NCI-H345 (cell line): ENCODE measurements at regions not wholly inside any gene's neighbourhood (a gene's known extent, or its start where the extent isn't known, plus 50 kb on each side); places are given as distances from the start of the nearest gene placed in this dataset.

Experiments used
- DNase-seq: peaks from one replicate; lab custom pipeline; 2025; lab: John Stamatoyannopoulos, UW

- DNase-seq: no peak
These were observed 240.1 kb downstream of the ALG10B start for GRCh38 chr12:38556647-38557046.

GRCh38 chr12:38585086-38585485, 268.5 kb downstream of the ALG10B start:
- no peak for DNase-seq

GRCh38 chr12:38586789-38587188, 270.2 kb downstream of the ALG10B start:
- DNase-seq: no peak

GRCh38 chr12:38587594-38587993, 271.0 kb downstream of the ALG10B start:
- no peak for DNase-seq

- DNase-seq: no peak
These were observed 272.2 kb downstream of the ALG10B start for GRCh38 chr12:38588624-38589305.

GRCh38 chr12:38589306-38589632, 272.7 kb downstream of the ALG10B start:
- DNase-seq: no peak

- no peak for DNase-seq
These were observed 285.4 kb downstream of the ALG10B start for GRCh38 chr12:38601949-38602348.
